GM18520 (cell line): ENCODE measurements at regions not wholly inside any gene's neighbourhood (a gene's known extent, or its start where the extent isn't known, plus 50 kb on each side); places are given as distances from the start of the nearest gene placed in this dataset.
A peak's percentile ranks its signal among the peaks of the same experiment; 100 is the strongest.
"Not testable (repeated sequence)": the region's sequence is repeated elsewhere in the genome, so short reads cannot be mapped to it uniquely, and the experiment has no call there.

Experiments used
- ATAC-seq: cut with Tn5 transposase; IDR thresholded peaks from one replicate; pipeline ENCODE4 v1.9.1; 2021; ENCODE audit not compliant: unreplicated experiment

- ATAC-seq, result not testable (repeated sequence)
Measured at GRCh38 chr7:128561116-128561722, 84.7 kb downstream of the METTL2B start.

GRCh38 chr7:128562795-128563194 lies 86.2 kb downstream of the METTL2B start:
- not testable (repeated sequence) for ATAC-seq

- not testable (repeated sequence) for ATAC-seq
Measured at GRCh38 chr7:128564123-128564700, 87.7 kb downstream of the METTL2B start.

- ATAC-seq, result not testable (repeated sequence)
Measured at GRCh38 chr7:128564932-128565864, 88.7 kb downstream of the METTL2B start.

GRCh38 chr7:128575277-128575676 lies 96.8 kb upstream of the GARIN1A start:
- ATAC-seq, result not testable (repeated sequence)

- not testable (repeated sequence) for ATAC-seq
Measured at GRCh38 chr7:128576953-128577352, 95.1 kb upstream of the GARIN1A start.

GRCh38 chr7:128579843-128580242 lies 92.2 kb upstream of the GARIN1A start:
- ATAC-seq, result not testable (repeated sequence)

GRCh38 chr7:128581100-128581499 lies 91.0 kb upstream of the GARIN1A start:
- not testable (repeated sequence) for ATAC-seq

GRCh38 chr7:128581825-128582561 lies 90.1 kb upstream of the GARIN1A start:
- ATAC-seq, result not testable (repeated sequence)

- ATAC-seq, result not testable (repeated sequence)
Measured at GRCh38 chr7:128586715-128587114, 85.4 kb upstream of the GARIN1A start.

GRCh38 chr7:128591705-128592104 lies 80.4 kb upstream of the GARIN1A start:
- no peak for ATAC-seq

GRCh38 chr7:128592209-128592608 lies 79.9 kb upstream of the GARIN1A start:
- ATAC-seq, result not testable (repeated sequence)

- ATAC-seq, result not testable (repeated sequence)
Measured at GRCh38 chr7:128594061-128594460, 78.0 kb upstream of the GARIN1A start.

- not testable (repeated sequence) for ATAC-seq
Measured at GRCh38 chr7:128596336-128597128, 75.6 kb upstream of the GARIN1A start.

GRCh38 chr7:128598946-128599345 lies 73.1 kb upstream of the GARIN1A start:
- ATAC-seq, result not testable (repeated sequence)

GRCh38 chr7:128608678-128609421 lies 63.2 kb upstream of the GARIN1A start:
- peak; percentile 83 for ATAC-seq

GRCh38 chr7:128613366-128613765 lies 58.7 kb upstream of the GARIN1A start:
- ATAC-seq, result not testable (repeated sequence)

GRCh38 chr7:128614812-128615211 lies 57.3 kb upstream of the GARIN1A start:
- not testable (repeated sequence) for ATAC-seq

- not testable (repeated sequence) for ATAC-seq
Measured at GRCh38 chr7:128616799-128617198, 55.3 kb upstream of the GARIN1A start.
